Gastroesophageal sphincter (tissue), 3 donors: ENCODE measurements at regions not wholly inside any gene's neighbourhood (a gene's known extent, or its start where the extent isn't known, plus 50 kb on each side); places are given as distances from the start of the nearest gene placed in this dataset.

Source experiments
- EP300 ChIP-seq: sonication (generic); formaldehyde crosslinking; IDR thresholded peaks from one replicate; pipeline ENCODE4 v1.6.1; 2017; ENCODE audit warnings: antibody characterized with exemption, mild to moderate bottlenecking
- POLR2A ChIP-seq, 2 donors: fragments of 450-650 bp; IDR thresholded peaks; one replicate each; pipeline ENCODE4 v1.6.1; 2017; ENCODE audit warnings: antibody characterized with exemption in 2 of 2, mild to moderate bottlenecking in 2 of 2, moderate library complexity in 1 of 2
- POLR2AphosphoS5 ChIP-seq: sonication (generic); formaldehyde crosslinking; IDR thresholded peaks from one replicate; pipeline ENCODE4 v1.6.1; 2017; ENCODE audit warnings: antibody characterized with exemption
- TF ChIP-seq, protein P1 (sequence below), 4 experiments: fragments of 200-600 bp in 2 of 4; fragments of 450-650 bp in 2 of 4; sonication (generic) in 1 of 4; IDR thresholded peaks; one replicate each; pipeline ENCODE4 v1.5.1; 2017 to 2019; ENCODE audit warnings: antibody characterized with exemption in 4 of 4, mild to moderate bottlenecking in 2 of 4, moderate library complexity in 2 of 4

DNA sequence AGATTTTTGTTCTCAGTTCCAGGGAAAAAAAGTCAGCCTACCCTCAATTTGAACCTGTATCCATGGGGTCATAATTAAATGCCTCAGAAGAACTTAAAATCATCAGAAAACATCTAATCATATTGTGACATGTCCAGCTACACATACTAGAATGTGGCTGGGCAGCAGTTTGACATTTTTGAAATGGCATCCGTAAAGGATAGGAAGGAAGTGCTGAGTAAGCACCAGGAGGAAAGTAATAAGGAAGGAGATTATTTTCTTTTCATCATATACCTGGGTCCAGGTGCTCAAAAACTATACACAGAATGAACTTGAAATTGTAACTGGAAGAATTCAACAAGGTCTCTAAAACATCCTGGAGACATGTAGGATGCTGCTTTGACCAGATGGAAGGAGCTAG lies 116.9 kb upstream of the RAI14 start:
- TF ChIP-seq, protein P1, sequence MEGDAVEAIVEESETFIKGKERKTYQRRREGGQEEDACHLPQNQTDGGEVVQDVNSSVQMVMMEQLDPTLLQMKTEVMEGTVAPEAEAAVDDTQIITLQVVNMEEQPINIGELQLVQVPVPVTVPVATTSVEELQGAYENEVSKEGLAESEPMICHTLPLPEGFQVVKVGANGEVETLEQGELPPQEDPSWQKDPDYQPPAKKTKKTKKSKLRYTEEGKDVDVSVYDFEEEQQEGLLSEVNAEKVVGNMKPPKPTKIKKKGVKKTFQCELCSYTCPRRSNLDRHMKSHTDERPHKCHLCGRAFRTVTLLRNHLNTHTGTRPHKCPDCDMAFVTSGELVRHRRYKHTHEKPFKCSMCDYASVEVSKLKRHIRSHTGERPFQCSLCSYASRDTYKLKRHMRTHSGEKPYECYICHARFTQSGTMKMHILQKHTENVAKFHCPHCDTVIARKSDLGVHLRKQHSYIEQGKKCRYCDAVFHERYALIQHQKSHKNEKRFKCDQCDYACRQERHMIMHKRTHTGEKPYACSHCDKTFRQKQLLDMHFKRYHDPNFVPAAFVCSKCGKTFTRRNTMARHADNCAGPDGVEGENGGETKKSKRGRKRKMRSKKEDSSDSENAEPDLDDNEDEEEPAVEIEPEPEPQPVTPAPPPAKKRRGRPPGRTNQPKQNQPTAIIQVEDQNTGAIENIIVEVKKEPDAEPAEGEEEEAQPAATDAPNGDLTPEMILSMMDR (IDR thresholded peaks at IDR 0.05) = no peak
- TF ChIP-seq POLR2A (IDR thresholded peaks at IDR 0.05) (no peak), POLR2AphosphoS5 (no peak), EP300 (no peak)
